OCI-LY1 (cell line): ENCODE measurements at regions not wholly inside any gene's neighbourhood (a gene's known extent, or its start where the extent isn't known, plus 50 kb on each side); places are given as distances from the start of the nearest gene placed in this dataset.

Experiments
- H2AFZ ChIP-seq: fragments of 200-600 bp; sonication (generic), shearing (Covaris generic); 2 replicates; pipeline ENCODE4 v1.6.0; 2014; ENCODE audit warnings: antibody characterized with exemption, mild to moderate bottlenecking, low read length
- H3F3A ChIP-seq: fragments of 200-600 bp; sonication (generic), shearing (Covaris generic); 2 replicates; pipeline ENCODE4 v1.6.0; 2014; ENCODE audit warnings: mild to moderate bottlenecking, antibody characterized with exemption, low read length, moderate library complexity; ENCODE audit not compliant: insufficient read depth
- H3K27ac ChIP-seq: fragments of 200-600 bp; sonication (generic); 2 replicates; pipeline ENCODE4 v1.5.1; 2014; ENCODE audit warnings: low read length, mixed run types, mild to moderate bottlenecking, low read depth; ENCODE audit not compliant: poor library complexity, severe bottlenecking
- H3K27me3 ChIP-seq: fragments of 200-600 bp; sonication (generic); 2 replicates; pipeline ENCODE4 v1.6.0; 2014; ENCODE audit warnings: antibody characterized with exemption, mild to moderate bottlenecking, low read length, moderate library complexity; ENCODE audit not compliant: insufficient read depth
- H3K36me3 ChIP-seq: fragments of 200-600 bp; sonication (generic); 2 replicates; pipeline ENCODE4 v1.6.1; 2014; ENCODE audit warnings: mild to moderate bottlenecking, antibody characterized with exemption, low read length, moderate library complexity, mixed read lengths; ENCODE audit not compliant: insufficient read depth
- H3K4me1 ChIP-seq: fragments of 200-600 bp; sonication (generic); 2 replicates; pipeline ENCODE4 v1.5.1; 2014; ENCODE audit warnings: mild to moderate bottlenecking, low read length, moderate library complexity; ENCODE audit not compliant: insufficient read depth, severe bottlenecking
- H3K4me2 ChIP-seq: fragments of 200-600 bp; sonication (generic), shearing (Covaris generic); 2 replicates; pipeline ENCODE4 v1.6.1; 2014; ENCODE audit warnings: low read length
- H3K4me3 ChIP-seq: fragments of 200-600 bp; sonication (generic); 2 replicates; pipeline ENCODE4 v1.5.1; 2014; ENCODE audit warnings: low read length, low read depth, mild to moderate bottlenecking, mixed read lengths; ENCODE audit not compliant: poor library complexity, severe bottlenecking
- H3K79me2 ChIP-seq: fragments of 200-600 bp; shearing (Covaris generic); 2 replicates; pipeline ENCODE4 v1.6.1; 2016; ENCODE audit warnings: mixed run types, low read length, mixed read lengths; ENCODE audit not compliant: insufficient read depth
- H3K9ac ChIP-seq: fragments of 200-600 bp; sonication (generic), shearing (Covaris generic); 2 replicates; pipeline ENCODE4 v1.6.1; 2014; ENCODE audit warnings: mild to moderate bottlenecking, low read length, mixed read lengths
- H3K9me2 ChIP-seq: fragments of 200-600 bp; sonication (generic), shearing (Covaris generic); 2 replicates; pipeline ENCODE4 v1.6.1; 2014; ENCODE audit warnings: low read depth, mild to moderate bottlenecking, low read length, mixed read lengths
- H3K9me3 ChIP-seq: fragments of 200-600 bp; shearing (Covaris generic); 2 replicates; pipeline ENCODE4 v1.6.1; 2014; ENCODE audit warnings: low read length, mixed read lengths
- H4K20me1 ChIP-seq: fragments of 200-600 bp; sonication (generic), shearing (Covaris generic); 2 replicates; pipeline ENCODE4 v1.6.0; 2016; ENCODE audit warnings: mild to moderate bottlenecking, low read length; ENCODE audit not compliant: insufficient read depth
- EZH2 ChIP-seq: fragments of 200-600 bp; sonication (generic), shearing (Covaris generic); IDR thresholded peaks from 2 replicates; pipeline ENCODE4 v1.8.0; 2017; ENCODE audit warnings: borderline replicate concordance, mixed run types, mild to moderate bottlenecking, antibody characterized with exemption, low read length, moderate library complexity, mixed read lengths
- TF ChIP-seq, protein P1 (sequence below): fragments of 200-600 bp; sonication (generic), shearing (Covaris generic); IDR thresholded peaks from 2 replicates; pipeline ENCODE4 v1.5.1; 2017; ENCODE audit warnings: mild to moderate bottlenecking, antibody characterized with exemption, low read length, moderate library complexity, mixed read lengths

DNA sequence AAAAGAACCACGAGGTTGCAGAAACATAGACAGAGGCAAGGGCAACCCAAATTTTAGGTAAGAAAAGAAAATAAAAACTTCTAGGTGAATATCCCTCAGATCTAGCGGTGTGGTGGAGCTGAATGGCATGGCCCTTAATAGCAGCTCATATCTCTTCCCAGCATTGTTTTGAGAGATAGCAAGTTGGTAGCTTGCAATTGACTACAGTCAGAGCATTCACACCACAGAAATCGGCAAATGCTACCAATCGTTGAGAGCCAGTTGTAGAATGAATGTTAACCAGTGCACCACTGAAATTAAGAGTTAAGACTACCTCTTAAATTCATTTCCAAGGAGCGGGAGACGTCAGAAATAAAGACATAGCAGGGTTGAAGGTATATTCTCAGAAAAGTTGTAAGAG is 184.0 kb upstream of the KIT start:
- TF ChIP-seq, protein P1, sequence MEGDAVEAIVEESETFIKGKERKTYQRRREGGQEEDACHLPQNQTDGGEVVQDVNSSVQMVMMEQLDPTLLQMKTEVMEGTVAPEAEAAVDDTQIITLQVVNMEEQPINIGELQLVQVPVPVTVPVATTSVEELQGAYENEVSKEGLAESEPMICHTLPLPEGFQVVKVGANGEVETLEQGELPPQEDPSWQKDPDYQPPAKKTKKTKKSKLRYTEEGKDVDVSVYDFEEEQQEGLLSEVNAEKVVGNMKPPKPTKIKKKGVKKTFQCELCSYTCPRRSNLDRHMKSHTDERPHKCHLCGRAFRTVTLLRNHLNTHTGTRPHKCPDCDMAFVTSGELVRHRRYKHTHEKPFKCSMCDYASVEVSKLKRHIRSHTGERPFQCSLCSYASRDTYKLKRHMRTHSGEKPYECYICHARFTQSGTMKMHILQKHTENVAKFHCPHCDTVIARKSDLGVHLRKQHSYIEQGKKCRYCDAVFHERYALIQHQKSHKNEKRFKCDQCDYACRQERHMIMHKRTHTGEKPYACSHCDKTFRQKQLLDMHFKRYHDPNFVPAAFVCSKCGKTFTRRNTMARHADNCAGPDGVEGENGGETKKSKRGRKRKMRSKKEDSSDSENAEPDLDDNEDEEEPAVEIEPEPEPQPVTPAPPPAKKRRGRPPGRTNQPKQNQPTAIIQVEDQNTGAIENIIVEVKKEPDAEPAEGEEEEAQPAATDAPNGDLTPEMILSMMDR: no peak
- TF ChIP-seq EZH2: no peak
- Histone ChIP-seq H3K9me3 (no peaks in the 10 kb centered on the region), H3K4me2 (no peak overlapping the region), H3K27ac (no peak overlapping the region), H2AFZ (no peak overlapping the region), H3K79me2 (no peaks in the 10 kb centered on the region), H3K9me2 (no peaks in the 10 kb centered on the region), H3F3A (no peaks in the 10 kb centered on the region), H3K4me1 (no peaks in the 10 kb centered on the region), H3K27me3 (no peaks in the 10 kb centered on the region), H3K4me3 (no peak overlapping the region), H3K36me3 (no peaks in the 10 kb centered on the region), H3K9ac (no peak overlapping the region), H4K20me1 (no peaks in the 10 kb centered on the region)

DNA sequence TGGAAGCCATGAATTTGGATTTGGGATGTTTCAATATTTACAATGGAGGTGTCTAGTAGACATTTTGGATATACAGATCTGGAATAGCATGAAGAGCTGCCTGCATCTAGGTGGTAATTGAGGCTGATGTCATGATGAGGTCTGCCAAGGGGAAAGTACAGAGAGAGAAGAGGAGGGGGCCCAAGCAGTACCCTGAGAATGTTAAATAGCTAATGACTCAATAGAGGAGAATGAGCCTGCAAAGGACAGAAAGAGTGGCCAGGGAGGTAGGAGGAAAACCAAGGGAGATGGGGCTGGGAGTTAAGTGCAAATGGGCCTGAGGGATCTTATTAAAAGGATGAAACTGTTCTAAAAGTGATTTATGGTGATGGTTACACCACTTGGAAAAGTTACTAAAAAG is 182.2 kb upstream of the KIT start:
- no peak for TF ChIP-seq EZH2
- TF ChIP-seq, protein P1: no peak
- H3K79me2 ChIP-seq: no peaks in the 10 kb centered on the region
- no peak overlapping the region for H3K27ac ChIP-seq
- no peaks in the 10 kb centered on the region for H4K20me1 ChIP-seq
- H3K4me1 ChIP-seq: no peaks in the 10 kb centered on the region
- H3K36me3 ChIP-seq: no peaks in the 10 kb centered on the region
- no peaks in the 10 kb centered on the region for H3K27me3 ChIP-seq
- no peak overlapping the region for H3K4me2 ChIP-seq
- no peak overlapping the region for H3K9ac ChIP-seq
- 0 out of 2 replicates have a peak, but pooled peaks cover 2% of the 10 kb centered on the region for H3K9me3 ChIP-seq
- no peak overlapping the region for H2AFZ ChIP-seq
- H3F3A ChIP-seq: no peaks in the 10 kb centered on the region
- H3K4me3 ChIP-seq: no peak overlapping the region
- H3K9me2 ChIP-seq: no peaks in the 10 kb centered on the region

DNA sequence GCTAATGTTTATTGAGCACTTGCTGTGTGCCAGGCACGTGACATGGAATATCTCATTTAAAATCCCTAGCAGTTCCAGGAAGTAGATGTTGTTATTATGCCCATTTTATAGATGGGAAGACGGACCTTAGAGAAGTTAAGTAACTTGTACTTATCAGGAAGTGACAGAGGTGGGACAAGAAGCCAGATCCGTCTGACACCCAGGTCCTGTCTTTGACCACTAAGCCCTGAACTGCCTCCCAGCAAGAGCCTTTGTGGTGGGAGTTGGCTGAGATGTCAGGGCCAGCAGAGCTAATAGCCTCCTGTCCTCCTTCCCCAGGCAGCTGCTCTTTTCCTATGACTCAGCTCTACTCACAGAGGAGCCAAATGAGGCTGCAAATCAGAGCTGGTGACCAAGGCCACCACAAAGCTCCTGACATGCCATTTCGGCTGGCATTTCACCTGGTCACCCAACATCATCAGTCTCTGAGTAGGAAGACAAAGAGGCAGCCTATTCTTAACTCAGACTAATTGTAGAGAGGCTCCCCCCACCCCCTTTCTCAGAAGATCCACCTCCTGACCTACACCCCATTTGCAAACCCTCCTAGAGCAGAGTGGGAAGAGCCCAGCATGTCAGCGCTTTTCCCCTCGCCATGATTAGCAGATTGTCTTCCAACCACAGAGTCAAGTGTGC is 175.1 kb upstream of the KIT start:
- TF ChIP-seq, protein P1: no peak
- no peak for TF ChIP-seq EZH2
- Histone ChIP-seq H3K79me2 (no peaks in the 10 kb centered on the region), H4K20me1 (no peaks in the 10 kb centered on the region), H3K9me3 (0 out of 2 replicates have a peak, but pooled peaks cover 2% of the 10 kb centered on the region), H2AFZ (no peak overlapping the region), H3K4me1 (no peaks in the 10 kb centered on the region), H3K4me3 (no peak overlapping the region), H3K36me3 (no peaks in the 10 kb centered on the region), H3K27me3 (no peaks in the 10 kb centered on the region), H3K9ac (no peak overlapping the region), H3K9me2 (no peaks in the 10 kb centered on the region), H3K27ac (no peak overlapping the region), H3F3A (no peaks in the 10 kb centered on the region), H3K4me2 (no peak overlapping the region)
